ENCODE measurements at regions not wholly inside any gene's neighbourhood (a gene's known extent, or its start where the extent isn't known, plus 50 kb on each side); places are given as distances from the start of the nearest gene placed in this dataset.
"Not testable (repeated sequence)": the region's sequence is repeated elsewhere in the genome, so short reads cannot be mapped to it uniquely, and the experiment has no call there.

DNA sequence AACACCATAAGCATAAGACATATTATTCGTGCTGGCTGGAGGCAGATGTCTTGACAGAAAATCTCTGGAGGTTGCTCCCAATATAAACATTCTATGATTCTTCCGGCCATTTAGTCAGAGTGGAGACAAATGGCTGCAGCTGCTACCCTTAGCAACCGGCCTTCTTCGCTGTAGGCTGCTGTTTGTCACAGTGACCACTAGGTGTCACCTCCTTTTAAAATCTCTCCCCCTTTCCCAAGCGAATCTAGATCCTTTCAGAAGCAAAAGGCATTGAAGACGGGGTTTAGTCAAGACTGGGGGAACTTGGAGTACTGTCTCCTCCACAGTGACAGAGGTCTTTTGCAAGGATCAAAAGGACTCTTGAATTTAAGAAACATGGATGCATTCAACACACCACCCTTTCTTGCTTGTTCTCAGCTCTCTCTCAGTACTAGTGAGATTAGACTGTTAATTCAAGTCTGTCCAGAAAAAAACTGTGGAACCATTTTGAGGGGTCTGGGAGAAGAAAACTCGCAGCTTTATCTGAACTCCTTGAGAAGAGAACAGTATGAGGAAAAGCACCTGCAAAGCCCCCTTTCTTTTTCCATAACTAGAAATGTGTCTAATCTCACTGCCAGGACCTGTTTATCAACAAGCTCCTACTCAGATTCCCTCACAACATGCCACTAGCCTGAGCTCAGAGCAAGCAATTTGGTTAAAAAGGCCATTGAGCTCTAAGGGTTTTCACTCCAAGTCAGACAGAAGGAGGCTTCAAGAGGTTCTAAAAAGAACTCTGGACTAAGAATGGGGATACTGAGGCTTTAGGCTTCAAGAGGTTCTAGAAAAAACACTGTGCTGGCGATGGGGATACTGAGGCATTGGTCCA, 408.3 kb upstream of the PLXNA2 start:
- peak; percentile 94 for DNase-seq

GRCh38 chr1:208653426-208653825, 409.2 kb upstream of the PLXNA2 start:
- DNase-seq: no peak

- DNase-seq: no peak
Observed at GRCh38 chr1:208654241-208654640, 410.1 kb upstream of the PLXNA2 start.

GRCh38 chr1:208665936-208666335, 421.8 kb upstream of the PLXNA2 start:
- DNase-seq: no peak

GRCh38 chr1:208668991-208669390, 424.8 kb upstream of the PLXNA2 start:
- DNase-seq: no peak

DNA sequence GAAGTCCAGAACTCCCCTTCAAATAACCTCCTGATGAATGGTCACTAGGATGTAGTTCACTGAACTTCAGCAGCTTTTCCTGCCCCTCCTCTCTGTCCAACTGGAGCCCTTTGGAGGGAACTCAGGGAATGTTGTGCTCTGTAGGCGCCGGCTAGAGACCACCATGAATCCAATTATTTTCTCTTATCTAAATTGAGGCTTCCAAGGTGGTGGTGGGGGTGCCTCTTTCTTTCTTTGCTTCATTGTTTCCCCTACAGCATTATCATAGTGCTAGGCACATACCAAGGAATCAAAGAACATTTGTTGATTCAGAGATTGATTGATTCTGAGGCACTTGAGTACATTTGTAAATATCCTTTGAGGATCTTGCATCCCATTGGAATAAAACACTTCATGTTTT, 426.6 kb upstream of the PLXNA2 start:
- no peak for DNase-seq

GRCh38 chr1:208681878-208682663, 437.9 kb upstream of the PLXNA2 start:
- DNase-seq: no peak

GRCh38 chr1:208682664-208683013, 438.5 kb upstream of the PLXNA2 start:
- no peak for DNase-seq

DNA sequence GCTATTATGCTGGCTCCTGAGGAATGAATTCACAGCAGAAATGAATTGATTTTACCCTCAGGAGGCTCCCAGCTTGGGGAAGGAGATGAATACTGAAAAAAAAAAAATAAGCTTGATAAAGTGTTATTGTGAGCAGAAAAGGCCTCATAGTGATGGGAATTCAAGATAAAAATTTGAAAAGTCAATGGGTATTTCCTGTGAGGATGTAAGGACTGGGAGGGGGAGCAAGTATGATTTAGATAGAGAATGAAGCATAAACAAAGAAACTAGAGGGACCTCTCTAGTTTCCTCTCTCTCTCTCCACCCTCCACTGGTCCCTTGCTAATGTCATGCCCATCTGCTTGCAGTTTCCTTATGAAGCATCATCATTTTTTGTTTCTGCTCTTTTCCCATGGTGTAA, 439.0 kb upstream of the PLXNA2 start:
- DNase-seq: no peak

DNA sequence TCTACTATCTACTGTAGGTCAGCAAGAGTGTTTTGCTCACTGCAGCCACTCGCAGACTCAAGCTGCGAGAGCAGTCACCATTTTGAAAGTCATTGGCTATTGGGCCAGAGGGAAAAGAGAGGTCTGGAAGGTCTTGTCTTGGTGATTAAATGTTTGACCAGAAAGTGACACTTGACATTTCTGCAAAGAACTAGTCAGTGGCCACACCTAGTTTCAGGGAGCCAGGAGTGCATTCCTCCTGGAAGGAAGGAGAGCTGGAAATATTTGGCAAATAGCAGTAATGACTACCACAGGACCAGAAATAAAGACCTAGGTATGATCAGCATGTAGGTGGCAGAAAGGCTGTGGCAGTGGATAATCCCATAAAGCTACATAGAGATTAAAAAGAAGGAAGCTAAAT, 440.0 kb upstream of the PLXNA2 start:
- DNase-seq: no peak

GRCh38 chr1:208686592-208686991, 442.4 kb upstream of the PLXNA2 start:
- DNase-seq: no peak

- DNase-seq: no peak
Observed at GRCh38 chr1:208688656-208689315, 444.6 kb upstream of the PLXNA2 start.

- no peak for DNase-seq
Observed at GRCh38 chr1:208691012-208691411, 446.8 kb upstream of the PLXNA2 start.

GRCh38 chr1:208709981-208710380, 465.8 kb upstream of the PLXNA2 start:
- DNase-seq: no peak

DNA sequence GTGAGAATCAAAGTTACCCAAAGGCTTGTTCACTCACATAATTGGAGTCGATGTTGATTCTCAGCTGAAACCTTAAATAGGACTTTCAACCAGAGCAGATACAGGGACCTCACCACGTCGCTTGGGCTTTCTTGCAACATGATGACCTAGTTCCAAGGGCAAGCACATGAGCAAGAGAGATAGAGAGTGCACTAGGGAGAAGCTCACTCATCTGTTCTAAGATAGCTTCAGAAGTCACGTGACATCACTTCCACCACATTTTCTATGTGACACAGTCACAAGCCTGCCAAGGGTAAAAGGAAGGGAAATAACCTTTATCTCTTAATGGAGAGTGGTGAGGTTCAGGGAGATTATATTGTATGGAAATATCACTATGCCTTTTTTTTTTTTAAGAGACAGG, 470.1 kb upstream of the PLXNA2 start:
- DNase-seq: no peak

GRCh38 chr1:208717525-208717924, 473.3 kb upstream of the PLXNA2 start:
- no peak for DNase-seq

- no peak for DNase-seq
Observed at GRCh38 chr1:208722592-208722991, 478.4 kb upstream of the PLXNA2 start.

- DNase-seq: no peak
Observed at GRCh38 chr1:208724079-208724478, 479.9 kb upstream of the PLXNA2 start.

DNA sequence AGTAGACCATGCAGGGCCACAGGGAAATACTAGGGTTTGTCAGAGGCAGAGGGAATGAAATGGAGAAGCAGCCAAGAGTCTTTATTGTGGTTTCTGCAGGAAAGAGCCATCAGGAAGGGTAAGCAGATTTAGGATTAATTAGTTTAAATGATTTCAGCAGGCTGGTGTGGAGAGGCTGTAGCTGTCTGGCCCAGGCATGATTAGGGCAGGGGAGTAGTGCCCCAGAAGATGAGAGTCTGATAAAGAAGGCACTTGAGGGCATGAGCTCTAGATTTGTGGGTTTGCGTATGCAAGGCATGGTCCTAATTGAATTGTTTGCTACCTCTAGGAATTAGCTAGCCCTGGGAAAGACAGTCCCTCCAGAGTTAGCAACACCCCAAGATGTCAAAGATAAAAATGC, 484.6 kb upstream of the PLXNA2 start:
- no peak for DNase-seq

GRCh38 chr1:208731981-208732821, 488.0 kb upstream of the PLXNA2 start:
- peak; percentile 70 for DNase-seq

- no peak for DNase-seq
Observed at GRCh38 chr1:208737161-208737560, 493.0 kb upstream of the PLXNA2 start.

- DNase-seq: no peak
Observed at GRCh38 chr1:208737922-208738321, 493.7 kb upstream of the PLXNA2 start.

- not testable (repeated sequence) for DNase-seq
Observed at GRCh38 chr1:208739636-208740035, 495.5 kb upstream of the PLXNA2 start.
